WTC11 (cell line): ENCODE measurements at regions not wholly inside any gene's neighbourhood (a gene's known extent, or its start where the extent isn't known, plus 50 kb on each side); places are given as distances from the start of the nearest gene placed in this dataset.

Source experiments
- ATAC-seq: fragments of 200-7000 bp; cut with Tn5 transposase; 2 replicates; pipeline ENCODE4 v1.10.0; 2021; ENCODE audit warnings: mild to moderate bottlenecking, moderate library complexity
- CTCF ChIA-PET: fragments of 300-600 bp; sonication (Branson Sonifier 250); formaldehyde crosslinking; loops from one replicate; lab custom pipeline; 2021; ENCODE audit warnings: antibody characterized with exemption; lab: Charles Lee
- POLR2A ChIA-PET: fragments of 350-600 bp; sonication (Branson Sonifier 250); formaldehyde crosslinking; loops from one replicate; lab custom pipeline; 2021; ENCODE audit warnings: antibody characterized with exemption; lab: Charles Lee
- DNase-seq: peaks from one replicate; pipeline ENCODE4 v3.0.0; 2021; ENCODE audit warnings: low spot score
- H3K27ac Mint-ChIP-seq: 2 replicates; pipeline ENCODE4 v1.8.0; 2021; ENCODE audit warnings: mixed read lengths
- H3K27me3 Mint-ChIP-seq: 2 replicates; pipeline ENCODE4 v1.8.0; 2021; ENCODE audit warnings: low read depth, mild to moderate bottlenecking, moderate library complexity, mixed read lengths
- H3K36me3 Mint-ChIP-seq: 2 replicates; pipeline ENCODE4 v1.8.0; 2021; ENCODE audit warnings: mixed read lengths
- H3K4me1 Mint-ChIP-seq: 2 replicates; pipeline ENCODE4 v1.8.0; 2022; ENCODE audit warnings: mixed read lengths
- H3K4me3 Mint-ChIP-seq: 2 replicates; pipeline ENCODE4 v1.8.0; 2021; ENCODE audit warnings: mild to moderate bottlenecking, moderate library complexity, mixed read lengths
- H3K9me3 Mint-ChIP-seq: 2 replicates; pipeline ENCODE4 v1.8.0; 2021; ENCODE audit warnings: mixed read lengths
- E2F1 ChIP-seq: sonication (generic); formaldehyde crosslinking; IDR thresholded peaks from 2 replicates; pipeline ENCODE4 v1.8.0; 2022; ENCODE audit warnings: mild to moderate bottlenecking, missing genetic modification reagents
- ELF4 ChIP-seq: sonication (generic); formaldehyde crosslinking; IDR thresholded peaks from 2 replicates; pipeline ENCODE4 v1.8.1; 2022; ENCODE audit warnings: low read depth, mild to moderate bottlenecking, moderate library complexity, missing genetic modification reagents
- EMX1 ChIP-seq: fragments of 250-450 bp; sonication (Bioruptor Pico); IDR thresholded peaks from 2 replicates; pipeline ENCODE4 v1.8.0; 2021; ENCODE audit warnings: mild to moderate bottlenecking
- FOXK1 ChIP-seq: sonication (generic); formaldehyde crosslinking; IDR thresholded peaks from 2 replicates; pipeline ENCODE4 v1.8.0; 2022; ENCODE audit warnings: mild to moderate bottlenecking, moderate library complexity, missing genetic modification reagents
- FOXP4 ChIP-seq: sonication (generic); formaldehyde crosslinking; IDR thresholded peaks from 2 replicates; pipeline ENCODE4 v1.8.0; 2022; ENCODE audit warnings: mild to moderate bottlenecking, missing genetic modification reagents
- HMGXB4 ChIP-seq: sonication (generic); formaldehyde crosslinking; IDR thresholded peaks from 2 replicates; pipeline ENCODE4 v1.8.1; 2023; ENCODE audit warnings: mild to moderate bottlenecking, moderate library complexity, missing genetic modification reagents
- IRF1 ChIP-seq: sonication (generic); formaldehyde crosslinking; IDR thresholded peaks from 2 replicates; pipeline ENCODE4 v1.8.0; 2023; ENCODE audit warnings: missing genetic modification reagents
- MAX ChIP-seq: sonication (generic); formaldehyde crosslinking; IDR thresholded peaks from 2 replicates; pipeline ENCODE4 v1.8.0; 2022; ENCODE audit warnings: mild to moderate bottlenecking, missing genetic modification reagents
- MXD4 ChIP-seq: fragments of 250-450 bp; sonication (Bioruptor Pico); IDR thresholded peaks from 2 replicates; pipeline ENCODE4 v1.8.0; 2021; ENCODE audit warnings: mild to moderate bottlenecking, moderate library complexity, borderline replicate concordance
- NFYB ChIP-seq: sonication (generic); formaldehyde crosslinking; conservative IDR thresholded peaks from 2 replicates; pipeline ENCODE4 v1.8.0; 2022; ENCODE audit warnings: low read depth, missing genetic modification reagents
- NR2C2 ChIP-seq: sonication (generic); formaldehyde crosslinking; IDR thresholded peaks from 2 replicates; pipeline ENCODE4 v1.8.0; 2022; ENCODE audit warnings: mild to moderate bottlenecking, missing genetic modification reagents
- OVOL2 ChIP-seq: fragments of 250-450 bp; sonication (Bioruptor Pico); IDR thresholded peaks from 2 replicates; pipeline ENCODE4 v1.9.0; 2021; ENCODE audit warnings: mild to moderate bottlenecking, borderline replicate concordance
- PRDM15 ChIP-seq: sonication (generic); formaldehyde crosslinking; IDR thresholded peaks from 2 replicates; pipeline ENCODE4 v1.8.0; 2022; ENCODE audit warnings: missing genetic modification reagents
- SMAD3 ChIP-seq: sonication (generic); formaldehyde crosslinking; IDR thresholded peaks from 2 replicates; pipeline ENCODE4 v1.8.0; 2022; ENCODE audit warnings: missing genetic modification reagents, mild to moderate bottlenecking, borderline replicate concordance
- USF1 ChIP-seq: sonication (generic); formaldehyde crosslinking; IDR thresholded peaks from 2 replicates; pipeline ENCODE4 v1.8.0; 2022; ENCODE audit warnings: mild to moderate bottlenecking, missing genetic modification reagents
- USF2 ChIP-seq: sonication (generic); formaldehyde crosslinking; IDR thresholded peaks from 2 replicates; pipeline ENCODE4 v1.8.1; 2023; ENCODE audit warnings: mild to moderate bottlenecking, missing genetic modification reagents, moderate library complexity
- ZNF121 ChIP-seq: sonication (generic); formaldehyde crosslinking; IDR thresholded peaks from 2 replicates; pipeline ENCODE4 v1.8.0; 2023; ENCODE audit warnings: missing genetic modification reagents
- ZNF423 ChIP-seq: fragments of 250-450 bp; sonication (Bioruptor Pico); IDR thresholded peaks from 2 replicates; pipeline ENCODE4 v2.1.2; 2022; ENCODE audit warnings: mild to moderate bottlenecking, moderate library complexity
- ZNF532 ChIP-seq: fragments of 250-450 bp; sonication (Bioruptor Pico); IDR thresholded peaks from 2 replicates; pipeline ENCODE4 v1.9.0; 2021; ENCODE audit warnings: mild to moderate bottlenecking, borderline replicate concordance
- ZNF671 ChIP-seq: fragments of 250-450 bp; sonication (Bioruptor Pico); IDR thresholded peaks from 2 replicates; pipeline ENCODE4 v1.8.0; 2021; ENCODE audit warnings: mild to moderate bottlenecking

GRCh38 chr20:17107127-17107526 is 119.7 kb upstream of the PCSK2 start:
- H3K36me3 Mint-ChIP-seq, result no peaks in the 10 kb centered on the region
- TF ChIP-seq ZNF423 (CRISPR knock-in tag) (no peak), NR2C2 (CRISPR knock-in tag) (no peak), ZNF121 (CRISPR knock-in tag) (no peak), FOXK1 (no peak), FOXP4 (CRISPR knock-in tag) (no peak), ZNF671 (CRISPR knock-in tag) (no peak), IRF1 (CRISPR knock-in tag) (no peak), NFYB (CRISPR knock-in tag) (no peak), USF1 (CRISPR knock-in tag) (no peak), PRDM15 (no peak), USF2 (CRISPR knock-in tag) (no peak), MAX (CRISPR knock-in tag) (no peak), MXD4 (CRISPR knock-in tag) (no peak), SMAD3 (CRISPR knock-in tag) (no peak)
- H3K27me3 Mint-ChIP-seq, result no peaks in the 10 kb centered on the region
- DNase-seq, result no peak
- ATAC-seq, result no peak
- ChIA-PET POLR2A (no interaction called here), CTCF (no interaction called here)
- H3K9me3 Mint-ChIP-seq, result no peaks in the 10 kb centered on the region
- no peak overlapping the region for H3K27ac Mint-ChIP-seq
- no peak overlapping the region for H3K4me3 Mint-ChIP-seq
- H3K4me1 Mint-ChIP-seq, result no peaks in the 10 kb centered on the region; the same call in 1 of the 2 replicates

- ChIA-PET CTCF (interaction anchor here (0.6 kb wide), 1 partner anchor 911 kb away, joined by 4 read pairs; no protein-coding TSS in a partner anchor), POLR2A (no interaction called here)
- no peaks in the 10 kb centered on the region; the same call in 1 of the 2 replicates for H3K4me1 Mint-ChIP-seq
- no peaks in the 10 kb centered on the region for H3K9me3 Mint-ChIP-seq
- no peaks in the 10 kb centered on the region for H3K27me3 Mint-ChIP-seq
- no peak overlapping the region for H3K4me3 Mint-ChIP-seq
- H3K27ac Mint-ChIP-seq, result no peak overlapping the region
- DNase-seq (no peak), ATAC-seq (no peak)
- H3K36me3 Mint-ChIP-seq, result no peaks in the 10 kb centered on the region
- no peak for TF ChIP-seq EMX1 (CRISPR knock-in tag)
- TF ChIP-seq HMGXB4 (CRISPR knock-in tag), result no peak
- TF ChIP-seq OVOL2 (CRISPR knock-in tag), result no peak
- no peak for TF ChIP-seq ZNF532 (CRISPR knock-in tag)
- no peak for TF ChIP-seq ELF4
- TF ChIP-seq E2F1, result no peak
These were observed 117.9 kb upstream of the PCSK2 start for GRCh38 chr20:17108896-17109295.
